ENCODE measurements at regions not wholly inside any gene's neighbourhood (a gene's known extent, or its start where the extent isn't known, plus 50 kb on each side); places are given as distances from the start of the nearest gene placed in this dataset.
"Not testable (repeated sequence)": the region's sequence is repeated elsewhere in the genome, so short reads cannot be mapped to it uniquely, and the experiment has no call there.

DNA sequence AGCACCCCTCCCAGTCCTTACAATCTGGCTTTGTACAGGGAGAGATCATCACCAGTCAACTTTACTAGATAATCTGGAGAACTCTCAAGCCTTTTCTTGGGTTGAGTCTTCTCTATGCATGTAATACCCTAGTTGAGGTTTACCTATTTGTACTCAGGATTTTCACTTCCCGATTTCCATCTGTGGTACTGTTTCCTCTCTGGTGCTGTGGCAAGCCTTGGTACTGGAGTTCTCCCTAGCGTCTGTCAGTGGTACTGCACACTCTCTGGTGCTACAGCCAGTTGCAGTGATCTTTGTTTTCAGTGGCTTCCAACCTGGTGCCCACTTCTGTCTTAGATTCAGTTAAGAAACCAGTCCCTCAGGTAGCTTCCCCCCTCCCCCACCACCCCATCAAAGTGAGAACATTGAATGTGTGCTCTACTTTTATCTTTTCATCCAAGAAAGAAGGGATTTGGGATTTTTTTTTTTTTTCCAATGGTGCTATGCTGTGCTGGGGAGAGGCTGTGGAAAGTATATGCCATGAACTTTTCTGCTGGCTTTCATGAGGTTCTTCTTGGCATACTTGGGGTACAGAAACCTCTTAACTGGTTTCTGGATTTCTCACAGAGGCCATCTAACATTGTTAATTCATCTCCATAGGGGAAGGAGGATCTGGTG, 69.4 kb upstream of the EVL start:
- peak; percentile 39 to 71 for DNase-seq

DNA sequence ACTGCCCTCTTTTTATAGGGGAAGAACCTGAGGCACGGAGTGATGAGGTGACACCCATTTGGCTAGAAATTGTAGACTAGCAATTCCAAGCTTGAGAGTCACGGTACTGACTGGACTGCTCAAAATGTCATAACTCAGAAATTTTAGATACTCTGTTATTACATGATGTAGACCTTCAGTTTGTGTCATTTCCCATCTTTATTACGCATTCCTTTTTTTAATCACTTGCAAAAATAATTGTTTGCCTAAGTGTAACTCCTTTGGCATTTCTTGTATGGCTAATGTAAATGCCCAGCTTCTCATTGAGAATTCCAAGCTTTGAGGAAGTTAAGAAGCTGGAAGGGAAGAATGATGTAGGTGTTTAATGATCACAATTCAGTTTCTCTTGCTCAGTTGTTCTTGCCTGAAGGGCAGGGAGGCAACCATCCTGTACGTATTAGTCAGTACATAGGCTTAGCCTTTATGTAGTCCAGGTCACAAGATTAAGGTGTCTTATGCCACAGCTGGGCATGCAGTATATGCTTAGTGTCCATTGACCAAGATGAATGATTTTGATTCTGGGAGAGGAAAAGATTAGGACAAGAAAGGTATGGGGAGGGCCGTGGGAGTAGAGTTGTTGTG, 68.2 kb upstream of the EVL start:
- DNase-seq, result no peak

DNA sequence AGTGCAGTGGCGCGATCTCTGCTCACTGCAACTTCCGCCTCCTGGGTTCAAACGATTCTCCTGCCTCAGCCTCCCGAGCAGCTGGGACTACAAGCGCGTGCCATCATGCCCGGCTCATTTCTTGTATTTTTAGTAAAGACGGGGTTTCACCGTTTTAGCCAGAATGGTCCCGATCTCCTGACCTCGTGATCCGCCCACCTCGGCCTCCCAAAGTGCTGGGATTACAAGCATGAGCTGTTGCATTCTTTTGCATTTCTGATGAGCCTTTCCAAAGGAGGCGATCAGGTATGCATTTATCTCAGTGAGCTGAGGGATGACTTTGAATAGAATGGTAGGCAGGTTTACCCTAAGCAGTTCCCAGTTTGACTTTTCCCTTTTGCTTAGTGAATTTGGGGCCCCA, 64.8 kb upstream of the EVL start:
- DNase-seq, result not testable (repeated sequence)

DNA sequence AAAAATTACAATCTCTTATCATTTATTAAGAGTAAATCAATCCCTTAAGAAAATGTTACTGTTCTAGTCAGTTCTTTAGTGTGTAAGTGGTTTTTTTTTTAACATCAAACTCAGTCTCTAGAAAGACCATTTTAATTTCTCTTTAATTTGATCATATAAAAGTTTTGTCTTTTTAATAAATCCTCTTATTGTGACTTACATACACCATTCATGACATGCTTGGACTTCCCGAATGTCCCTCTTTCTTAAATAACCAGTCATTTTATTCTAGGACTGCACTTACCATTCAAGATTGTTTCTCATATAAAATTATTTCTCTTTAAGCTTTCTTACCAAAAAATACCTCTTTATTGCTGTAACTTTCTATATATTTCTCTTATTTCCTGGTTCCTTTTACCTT, 60.8 kb upstream of the EVL start:
- no peak for DNase-seq

DNA sequence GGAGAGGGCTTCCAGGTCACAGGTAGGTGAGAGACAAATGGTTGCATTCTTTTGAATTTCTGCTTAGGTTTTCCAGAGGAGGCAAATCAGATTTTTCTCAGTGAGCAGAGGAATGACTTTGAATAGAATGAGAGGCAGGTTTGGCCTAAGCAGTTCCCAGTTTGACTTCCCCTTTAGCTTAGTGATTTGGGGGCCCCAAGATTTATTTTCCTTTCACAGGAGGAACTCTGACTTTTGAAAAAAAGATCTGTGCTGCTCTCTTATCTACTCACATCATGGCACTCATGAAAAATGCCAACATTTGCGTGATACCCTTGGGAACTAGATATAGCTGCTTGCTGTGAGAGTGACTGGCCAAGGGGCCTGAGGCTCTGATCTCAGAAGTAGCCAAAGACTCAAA, 58.0 kb upstream of the EVL start:
- no peak for DNase-seq

DNA sequence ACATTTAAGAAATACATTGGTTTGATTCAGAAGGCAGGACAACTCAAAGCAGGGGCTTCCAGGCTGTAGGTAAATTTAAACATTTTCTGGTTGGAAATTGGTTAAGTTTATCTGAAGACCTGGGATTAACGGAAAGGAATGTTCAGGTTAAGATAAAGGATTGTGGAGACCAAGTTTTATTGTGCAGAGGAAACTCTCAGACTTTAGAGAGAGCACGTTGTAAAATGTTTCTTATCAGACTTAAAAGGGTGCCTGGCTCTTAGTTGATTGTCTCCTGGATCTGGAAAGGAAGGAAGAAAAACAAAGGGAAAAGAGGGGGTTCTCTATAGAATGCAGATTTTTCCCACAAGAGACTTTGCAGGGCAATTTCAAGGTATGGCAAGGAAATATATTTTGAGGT, 55.4 kb upstream of the EVL start:
- DNase-seq, result not testable (repeated sequence)

DNA sequence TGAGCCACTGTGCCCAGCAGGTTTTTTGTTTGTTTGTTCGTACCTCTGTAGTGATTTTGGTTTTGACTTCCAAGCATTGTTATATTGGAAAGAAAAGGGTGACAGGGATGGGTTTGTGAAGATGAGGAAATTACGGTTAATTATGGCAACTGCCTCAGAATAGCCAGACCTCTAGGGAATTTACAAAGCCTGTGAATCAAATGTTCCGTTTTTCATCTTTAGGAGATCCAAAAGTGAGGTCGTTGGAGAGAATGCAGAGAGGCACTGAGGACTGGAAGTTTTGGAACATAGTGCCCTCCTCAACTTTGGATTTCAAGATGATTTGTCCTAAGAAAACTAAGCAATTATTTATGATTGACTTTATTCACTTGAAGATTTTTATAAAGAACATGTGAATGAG, 54.5 kb upstream of the EVL start:
- no peak for DNase-seq

DNA sequence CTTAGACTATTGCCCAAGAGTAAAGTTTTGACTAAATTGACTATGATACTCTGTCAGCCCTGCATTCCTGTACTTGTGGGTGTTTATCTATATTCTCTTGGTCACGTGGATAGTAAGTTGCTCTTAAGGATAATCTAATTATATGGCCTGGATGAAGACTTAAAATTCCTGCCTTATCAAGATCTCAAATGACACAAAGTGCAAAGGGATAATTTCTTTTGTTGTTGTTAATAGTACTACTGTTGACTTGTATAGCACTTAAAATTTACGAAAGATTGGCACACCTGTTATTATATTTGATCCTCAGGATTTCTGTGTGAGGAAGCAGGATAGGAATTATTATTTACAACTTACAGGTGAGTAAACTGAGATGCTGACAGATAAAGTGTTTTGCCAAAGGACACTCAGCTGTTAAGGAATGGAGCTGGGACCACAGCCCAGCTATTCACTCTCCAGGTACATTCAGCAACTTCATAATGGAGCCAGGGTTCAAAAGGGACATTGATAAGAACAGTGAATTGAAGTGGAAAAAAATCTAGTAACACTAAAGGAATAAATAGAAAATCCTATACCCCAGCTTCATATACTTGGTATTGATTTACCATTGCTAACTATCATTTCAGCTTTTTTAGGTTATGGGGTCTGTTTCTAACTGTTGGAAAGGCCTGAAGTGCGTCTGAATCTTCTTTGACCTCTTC, 53.4 kb upstream of the EVL start:
- DNase-seq, result no peak

DNA sequence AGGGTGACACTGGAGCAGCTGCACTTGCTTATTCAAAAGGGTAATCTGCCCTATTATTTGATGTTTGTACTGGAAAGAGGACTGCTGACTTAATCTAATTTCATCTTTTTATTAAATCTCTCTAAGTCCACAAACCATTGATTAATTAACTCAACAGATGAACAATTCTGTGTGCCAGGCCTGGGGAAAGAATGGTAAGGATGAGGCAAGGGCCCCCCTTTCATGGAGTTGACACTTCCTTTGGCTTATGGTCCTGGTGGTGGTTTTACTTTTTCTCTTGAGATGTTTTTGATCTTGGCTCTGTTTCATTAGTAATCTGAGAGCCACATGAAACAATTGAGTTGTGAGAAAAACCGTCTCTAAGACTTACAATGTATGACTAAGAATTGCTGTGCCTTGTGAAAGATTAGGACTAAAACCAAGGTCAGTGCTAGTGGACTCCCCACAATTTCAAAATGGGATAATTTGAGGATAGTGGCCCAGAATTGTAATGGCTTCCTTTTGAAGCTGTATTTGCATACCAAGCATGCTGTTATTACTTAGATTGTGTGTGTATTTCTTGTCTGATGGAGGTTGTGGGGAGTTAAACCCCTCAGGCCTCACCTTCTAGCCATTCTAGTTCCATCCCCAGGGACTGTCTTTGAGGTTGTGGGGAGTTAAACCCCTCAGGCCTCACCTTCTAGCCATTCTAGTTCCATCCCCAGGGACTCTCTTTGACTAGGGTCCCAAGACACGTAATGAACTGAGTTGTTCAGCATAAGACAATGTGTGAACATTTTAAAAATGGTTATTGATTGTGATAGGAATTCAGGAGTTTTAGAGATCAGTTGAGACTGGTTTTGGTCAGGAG, 52.5 kb upstream of the EVL start:
- no peak for DNase-seq

DNA sequence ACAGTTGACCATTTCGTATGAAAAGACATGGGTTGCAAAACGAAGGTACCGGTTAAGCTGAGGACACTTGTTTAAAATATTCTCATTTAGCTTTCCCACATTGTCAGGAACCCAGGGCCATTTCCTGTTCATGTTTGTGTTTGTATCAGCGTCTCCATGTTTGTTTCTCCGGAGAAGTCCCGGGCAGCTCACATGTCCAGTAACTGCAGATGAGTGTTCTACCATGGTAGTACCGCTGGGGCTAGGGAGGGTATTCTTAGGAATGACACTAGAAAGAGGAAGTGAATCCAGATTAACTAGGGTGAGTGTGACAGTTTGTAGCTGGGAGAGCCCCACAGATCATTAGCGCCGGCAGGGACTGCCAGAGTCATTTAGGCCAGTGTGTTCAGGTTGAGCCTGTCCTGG, 50.0 kb upstream of the EVL start:
- DNase-seq, result no peak
